Common myeloid progenitor, CD34-positive (primary cell): ENCODE measurements at regions not wholly inside any gene's neighbourhood (a gene's known extent, or its start where the extent isn't known, plus 50 kb on each side); places are given as distances from the start of the nearest gene placed in this dataset.

ENCODE experiments used
- CTCF ChIA-PET: fragments of 350-600 bp; sonication (Branson Sonifier 250); formaldehyde crosslinking; loops from one replicate; lab custom pipeline; 2021; ENCODE audit warnings: antibody characterized with exemption; lab: Charles Lee
- POLR2A ChIA-PET: fragments of 350-600 bp; sonication (Branson Sonifier 250); formaldehyde crosslinking; loops from one replicate; lab custom pipeline; 2021; ENCODE audit warnings: antibody characterized with exemption; lab: Charles Lee
- DNase-seq, 3 donors: peaks; one replicate each; pipeline versions ENCODE4 v3.0.0 to v3.0.0-alpha.2; 2013
- H3K27ac ChIP-seq, 2 experiments: 1 replicate in 1 of 2; 2 replicates in 1 of 2; pipeline ENCODE4 v1.7.0; 2013; ENCODE audit warnings: inconsistent platforms in 2 of 2, low read length in 2 of 2, mild to moderate bottlenecking in 2 of 2, low read depth in 1 of 2, moderate library complexity in 1 of 2; ENCODE audit not compliant: severe bottlenecking in 2 of 2, insufficient read depth in 1 of 2, poor library complexity in 1 of 2
- H3K27me3 ChIP-seq, 5 experiments: replicated peaks in 2 of 5; 1 replicate in 3 of 5; 2 replicates in 2 of 5; pipeline versions ENCODE4 v1.6.1 to v1.7.0; 2013; ENCODE audit warnings: low read length in 4 of 5, mild to moderate bottlenecking in 2 of 5, moderate library complexity in 2 of 5, inconsistent platforms in 1 of 5; ENCODE audit not compliant: insufficient read depth in 5 of 5, control insufficient read depth in 4 of 5
- H3K36me3 ChIP-seq, 4 experiments: 1 replicate in 2 of 4; 2 replicates in 2 of 4; pipeline versions ENCODE4 v1.6.1 to v1.7.0; 2013; ENCODE audit warnings: low read length in 3 of 4, control low read depth in 1 of 4, mild to moderate bottlenecking in 1 of 4; ENCODE audit not compliant: control insufficient read depth in 4 of 4, insufficient read depth in 4 of 4
- H3K4me1 ChIP-seq, 4 experiments: 1 replicate in 3 of 4; 2 replicates in 1 of 4; pipeline versions ENCODE4 v1.6.1 to v1.7.1; 2013; ENCODE audit warnings: low read length in 3 of 4, mild to moderate bottlenecking in 3 of 4, control low read depth in 1 of 4, inconsistent platforms in 1 of 4, moderate library complexity in 1 of 4; ENCODE audit not compliant: control insufficient read depth in 4 of 4, insufficient read depth in 4 of 4; ENCODE audit errors: control extremely low read depth in 1 of 4
- H3K4me3 ChIP-seq, 7 experiments: 1 replicate in 4 of 7; 2 replicates in 3 of 7; pipeline versions ENCODE4 v1.5.1 to v1.7.0; 2013; ENCODE audit warnings: mild to moderate bottlenecking in 7 of 7, low read length in 6 of 7, moderate library complexity in 6 of 7, inconsistent platforms in 2 of 7, low read depth in 2 of 7, control low read depth in 1 of 7; ENCODE audit not compliant: insufficient read depth in 4 of 7, control insufficient read depth in 1 of 7; ENCODE audit errors: extremely low read depth in 1 of 7
- H3K9me3 ChIP-seq, 5 experiments: 1 replicate in 4 of 5; 2 replicates in 1 of 5; pipeline versions ENCODE4 v1.6.1 to v1.7.1; 2013; ENCODE audit warnings: low read length in 4 of 5, mild to moderate bottlenecking in 2 of 5, inconsistent platforms in 1 of 5, low read depth in 1 of 5, moderate library complexity in 1 of 5; ENCODE audit not compliant: control insufficient read depth in 4 of 5, insufficient read depth in 2 of 5; ENCODE audit errors: control extremely low read depth in 1 of 5
- WGBS: methylation state at CpG from one replicate; pipeline ENCODE4 v1.1.5; 2013; ENCODE audit not compliant: insufficient coverage; 5-methylcytosine and 5-hydroxymethylcytosine counted together

- 98% methylated on average over 3 of the region's 3 CpGs for WGBS
- POLR2A ChIA-PET = no interaction called here
- CTCF ChIA-PET = interaction anchor here (1.2 kb wide), 1 partner anchor 15 kb away, joined by 3 read pairs; no protein-coding TSS in a partner anchor
These were observed 146.2 kb downstream of the ZFAND4 start for GRCh38 chr10:45526309-45526905.

GRCh38 chr10:45520476-45520875 is 146.5 kb downstream of the ALOX5 start:
- H3K4me1 ChIP-seq = no peaks in the 10 kb centered on the region
- WGBS = 100% methylated on average over 2 of the region's 4 CpGs
- H3K27ac ChIP-seq = no peak overlapping the region
- DNase-seq = peak in 1 of 3 donors; percentile 13
- no peaks in the 10 kb centered on the region for H3K27me3 ChIP-seq
- ChIA-PET POLR2A (no interaction called here), CTCF (no interaction called here)
- no peaks in the 10 kb centered on the region for H3K9me3 ChIP-seq
- H3K4me3 ChIP-seq = no peak overlapping the region
- H3K36me3 ChIP-seq = peaks cover 0 to 7% (median 5%) of the 10 kb centered on the region in 4 experiments

More at GRCh38 chr10:45526309-45526905, 146.2 kb downstream of the ZFAND4 start:
- Histone ChIP-seq H3K27me3 (no peaks in the 10 kb centered on the region), H3K4me3 (no peak overlapping the region), H3K27ac (no peak overlapping the region), H3K4me1 (peaks cover 0 to 3% (median 0%) of the 10 kb centered on the region in 4 experiments), H3K9me3 (peaks cover 0 to 2% (median 0%) of the 10 kb centered on the region in 5 experiments), H3K36me3 (peaks cover 2 to 10% (median 4%) of the 10 kb centered on the region in 4 experiments)
- DNase-seq = no peak

DNA sequence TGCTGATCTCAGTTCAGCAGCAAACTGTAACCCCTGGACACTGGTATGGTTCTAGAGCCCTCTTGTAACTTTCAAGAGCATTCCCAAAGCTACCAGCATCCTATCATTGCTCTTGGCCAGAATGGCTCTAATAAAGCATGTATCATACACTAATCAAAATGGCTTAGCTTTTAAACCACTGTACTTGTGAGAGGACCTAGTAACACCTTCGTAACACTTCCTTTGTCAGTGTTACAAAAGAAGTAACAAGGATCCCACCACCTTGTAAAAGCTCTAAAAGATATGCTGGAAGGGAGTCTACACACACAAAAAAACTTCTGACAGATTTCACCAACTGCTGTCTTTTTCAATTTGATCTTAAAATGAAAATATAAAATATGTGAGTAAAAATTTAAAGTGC is 144.7 kb downstream of the ALOX5 start:
- Histone ChIP-seq H3K9me3 (no peaks in the 10 kb centered on the region), H3K4me3 (no peak overlapping the region), H3K27ac (no peak overlapping the region), H3K4me1 (peaks cover 0 to 9% (median 0%) of the 10 kb centered on the region in 4 experiments), H3K36me3 (peaks cover 0 to 7% (median 3%) of the 10 kb centered on the region in 4 experiments), H3K27me3 (no peaks in the 10 kb centered on the region)
- WGBS = 100% methylated on average over 1 of the region's 1 CpG
- ChIA-PET POLR2A (no interaction called here), CTCF (no interaction called here)
- no peak for DNase-seq

DNA sequence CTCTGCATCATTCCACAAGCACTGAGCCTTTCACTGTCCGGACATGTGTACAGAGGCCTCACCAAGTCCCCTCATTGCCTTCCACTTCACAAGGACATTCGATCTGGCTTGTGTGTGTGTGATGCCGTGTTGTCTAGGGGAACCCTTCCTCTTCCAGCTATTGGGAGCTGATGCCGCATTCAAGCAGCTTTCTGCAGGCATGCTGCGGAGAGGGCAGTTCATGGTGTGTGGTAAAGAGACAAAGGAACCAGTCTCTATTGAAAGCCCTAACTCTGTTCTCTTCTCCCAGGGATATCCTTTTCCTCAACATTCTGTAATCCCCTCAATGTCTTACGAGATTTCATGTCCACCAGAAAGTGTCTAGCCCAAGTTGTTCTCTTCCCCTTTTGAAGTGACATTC is 141.6 kb downstream of the ALOX5 start:
- no peaks in the 10 kb centered on the region for H3K9me3 ChIP-seq
- WGBS = 95% methylated on average over 4 of the region's 6 CpGs
- no peaks in the 10 kb centered on the region for H3K27me3 ChIP-seq
- no peak overlapping the region for H3K27ac ChIP-seq
- CTCF ChIA-PET = interaction anchor here (1.2 kb wide), 1 partner anchor 8 kb away, joined by 3 read pairs; no protein-coding TSS in a partner anchor
- POLR2A ChIA-PET = no interaction called here
- peaks cover 0 to 9% (median 0%) of the 10 kb centered on the region in 4 experiments for H3K4me1 ChIP-seq
- no peak overlapping the region for H3K4me3 ChIP-seq
- peaks cover 0 to 7% (median 3%) of the 10 kb centered on the region in 4 experiments for H3K36me3 ChIP-seq
- no peak for DNase-seq

- 81% methylated on average over 10 of the region's 12 CpGs for WGBS
These were observed 140.6 kb downstream of the ALOX5 start for GRCh38 chr10:45514291-45515270.

GRCh38 chr10:45513551-45513950 is 139.5 kb downstream of the ALOX5 start:
- CTCF ChIA-PET = interaction anchor here (1.2 kb wide), 1 partner anchor 41 kb away, joined by 3 read pairs; no protein-coding TSS in a partner anchor
- Histone ChIP-seq H3K36me3 (peaks cover 0 to 3% (median 1%) of the 10 kb centered on the region in 4 experiments), H3K4me3 (no peak overlapping the region), H3K9me3 (no peaks in the 10 kb centered on the region), H3K27me3 (no peaks in the 10 kb centered on the region), H3K4me1 (peaks cover 0 to 9% (median 0%) of the 10 kb centered on the region in 4 experiments), H3K27ac (no peak overlapping the region)
- POLR2A ChIA-PET = no interaction called here
- no peak for DNase-seq
- WGBS = 100% methylated on average over 1 of the region's 3 CpGs

More at GRCh38 chr10:45514291-45515270, 140.6 kb downstream of the ALOX5 start:
- CTCF ChIA-PET = interaction anchor here (1.2 kb wide), 2 partner anchors 9 to 42 kb away, joined by 3 read pairs; no protein-coding TSS in a partner anchor
- Histone ChIP-seq H3K27ac (no peak overlapping the region), H3K27me3 (no peaks in the 10 kb centered on the region), H3K4me3 (no peak overlapping the region), H3K4me1 (peaks cover 0 to 9% (median 0%) of the 10 kb centered on the region in 4 experiments), H3K36me3 (peaks cover 0 to 5% (median 1%) of the 10 kb centered on the region in 4 experiments), H3K9me3 (no peaks in the 10 kb centered on the region)
- DNase-seq = no peak
- POLR2A ChIA-PET = no interaction called here
